ENCODE measurements at regions not wholly inside any gene's neighbourhood (a gene's known extent, or its start where the extent isn't known, plus 50 kb on each side); places are given as distances from the start of the nearest gene placed in this dataset.

DNA sequence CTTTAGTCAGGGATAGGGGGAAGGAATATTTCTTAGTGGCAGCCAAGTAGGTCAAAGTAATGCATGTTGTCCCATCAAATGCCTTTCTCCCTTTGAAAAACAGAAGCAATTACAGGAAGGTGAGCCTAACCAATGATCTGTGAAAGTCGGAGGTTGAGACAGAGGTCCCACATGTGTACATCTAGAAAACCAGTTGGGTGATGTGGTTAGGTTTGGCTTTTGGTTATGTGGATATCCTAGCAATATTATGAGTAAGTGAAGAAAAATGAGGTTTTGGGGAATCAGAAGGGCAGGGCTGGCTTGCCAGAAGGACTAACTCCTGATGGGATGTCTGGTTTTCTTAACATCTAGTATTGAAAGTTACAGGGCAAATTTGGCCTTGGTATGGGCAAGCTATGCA is 63.4 kb upstream of the PALM2AKAP2 start:
- H3K27me3 Mint-ChIP-seq (ENCODE audit: low read depth), result no peaks in the 10 kb centered on the region
- H3K4me3 Mint-ChIP-seq, result no peak overlapping the region
- H3K9me3 Mint-ChIP-seq, result no peaks in the 10 kb centered on the region
- no peaks in the 10 kb centered on the region for H3K4me1 Mint-ChIP-seq
- no peak for TF ChIP-seq CTCF (IDR thresholded peaks at IDR 0.05; ENCODE audit: unreplicated experiment in 3 of 3)
- no peak overlapping the region for H3K27ac Mint-ChIP-seq
- no peaks in the 10 kb centered on the region for H3K36me3 Mint-ChIP-seq (ENCODE audit: low read depth)

DNA sequence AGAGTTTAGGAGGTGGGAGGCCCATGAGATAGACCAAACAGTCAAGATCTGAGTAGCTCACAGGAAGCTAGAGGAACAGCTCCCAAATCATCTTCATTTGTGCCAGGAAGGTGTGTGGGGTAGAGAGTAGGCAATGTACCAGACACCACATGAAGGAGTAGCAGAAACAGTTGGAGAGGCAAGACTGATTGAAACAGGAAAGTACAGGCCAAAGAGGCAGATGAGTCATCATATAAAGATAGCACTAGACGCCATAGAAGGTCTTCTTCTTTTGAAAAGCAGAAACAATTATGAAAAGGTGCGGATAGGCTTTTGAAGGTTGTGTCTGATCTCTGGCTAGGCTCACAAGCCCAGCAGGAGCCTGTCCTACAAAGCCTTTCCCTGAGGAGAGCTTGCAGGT is 62.7 kb upstream of the PALM2AKAP2 start:
- Mint-ChIP-seq H3K27me3 (ENCODE audit: low read depth) (no peaks in the 10 kb centered on the region), H3K27ac (no peak overlapping the region), H3K36me3 (ENCODE audit: low read depth) (no peaks in the 10 kb centered on the region), H3K4me1 (no peaks in the 10 kb centered on the region), H3K4me3 (no peak overlapping the region), H3K9me3 (no peaks in the 10 kb centered on the region)
- TF ChIP-seq CTCF (IDR thresholded peaks at IDR 0.05; ENCODE audit: unreplicated experiment in 3 of 3), result no peak

DNA sequence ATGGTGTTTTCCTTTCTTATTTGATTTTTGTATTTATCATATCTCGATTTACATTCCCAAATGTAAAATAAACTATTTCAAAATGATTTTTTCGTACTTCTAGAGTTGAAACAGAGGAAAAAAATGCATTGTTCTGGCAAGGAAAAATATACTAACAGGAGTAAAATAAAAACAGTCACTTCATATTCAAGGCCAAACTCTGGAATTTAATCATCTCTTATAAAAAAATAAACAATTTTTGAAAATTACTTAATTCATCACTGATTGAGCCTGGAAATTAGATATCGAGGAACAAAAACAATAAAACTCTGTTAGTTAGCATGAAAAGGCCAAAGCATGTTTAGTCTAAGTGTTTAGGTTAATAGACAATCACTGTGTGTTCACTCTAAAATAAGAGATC is 61.1 kb upstream of the PALM2AKAP2 start:
- no peak for TF ChIP-seq CTCF (IDR thresholded peaks at IDR 0.05; ENCODE audit: unreplicated experiment in 3 of 3)
- H3K4me3 Mint-ChIP-seq, result no peak overlapping the region
- H3K4me1 Mint-ChIP-seq, result no peaks in the 10 kb centered on the region
- no peaks in the 10 kb centered on the region for H3K9me3 Mint-ChIP-seq
- H3K27ac Mint-ChIP-seq, result no peak overlapping the region
- H3K27me3 Mint-ChIP-seq (ENCODE audit: low read depth), result peaks cover 5% of the 10 kb centered on the region
- H3K36me3 Mint-ChIP-seq (ENCODE audit: low read depth), result no peaks in the 10 kb centered on the region

- Mint-ChIP-seq H3K27ac (no peak overlapping the region), H3K27me3 (ENCODE audit: low read depth) (peaks cover 8% of the 10 kb centered on the region), H3K9me3 (no peaks in the 10 kb centered on the region), H3K4me3 (no peak overlapping the region), H3K4me1 (no peaks in the 10 kb centered on the region), H3K36me3 (ENCODE audit: low read depth) (no peaks in the 10 kb centered on the region)
- TF ChIP-seq CTCF (IDR thresholded peaks at IDR 0.05; ENCODE audit: unreplicated experiment in 3 of 3), result no peak
These were observed 59.0 kb upstream of the PALM2AKAP2 start for GRCh38 chr9:109721001-109721400.

DNA sequence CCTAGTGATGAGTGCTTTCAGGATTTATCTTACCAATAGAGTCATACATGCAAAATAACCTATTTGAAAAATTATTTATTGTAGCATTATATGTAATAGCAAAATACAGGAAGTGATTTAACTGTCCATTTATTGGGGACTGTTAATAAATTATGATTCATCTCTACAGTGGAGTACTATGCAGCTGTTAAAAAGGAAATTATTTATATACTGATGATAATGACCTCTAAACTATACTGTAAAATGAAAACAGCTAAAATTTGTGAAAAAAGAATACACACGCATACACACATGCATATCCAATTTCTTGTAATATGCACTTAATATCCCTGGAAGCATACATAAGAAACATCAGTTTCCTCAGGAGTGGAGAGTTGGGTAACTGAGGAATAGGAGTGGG is 58.0 kb upstream of the PALM2AKAP2 start:
- no peak for TF ChIP-seq CTCF (IDR thresholded peaks at IDR 0.05; ENCODE audit: unreplicated experiment in 3 of 3)
- H3K9me3 Mint-ChIP-seq, result no peaks in the 10 kb centered on the region
- no peak overlapping the region for H3K4me3 Mint-ChIP-seq
- H3K4me1 Mint-ChIP-seq, result peaks cover 2% of the 10 kb centered on the region
- H3K36me3 Mint-ChIP-seq (ENCODE audit: low read depth), result no peaks in the 10 kb centered on the region
- no peak overlapping the region for H3K27ac Mint-ChIP-seq
- peaks cover 9% of the 10 kb centered on the region for H3K27me3 Mint-ChIP-seq (ENCODE audit: low read depth)

DNA sequence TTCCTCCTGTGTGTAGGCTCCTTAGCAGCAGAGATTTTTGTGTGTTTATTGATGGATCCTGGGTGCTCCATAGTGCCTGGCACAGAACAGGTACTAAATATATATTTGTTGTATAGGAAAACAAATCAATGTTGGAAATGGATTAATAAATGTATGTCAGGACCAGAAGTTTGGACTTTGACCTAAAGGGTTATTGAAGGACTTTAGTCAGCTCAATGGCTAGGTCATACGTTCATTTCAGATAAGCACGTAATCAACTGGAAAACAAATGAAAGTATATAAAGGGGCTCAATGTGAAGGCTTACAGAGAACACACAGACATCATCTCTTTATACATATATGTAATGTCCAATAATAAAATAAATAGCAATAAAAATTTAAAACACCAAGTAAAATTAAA is 56.2 kb upstream of the PALM2AKAP2 start:
- peaks cover 10% of the 10 kb centered on the region for H3K4me1 Mint-ChIP-seq
- H3K27ac Mint-ChIP-seq, result no peak overlapping the region
- no peak for TF ChIP-seq CTCF (IDR thresholded peaks at IDR 0.05; ENCODE audit: unreplicated experiment in 3 of 3)
- H3K27me3 Mint-ChIP-seq (ENCODE audit: low read depth), result peaks cover 9% of the 10 kb centered on the region
- H3K36me3 Mint-ChIP-seq (ENCODE audit: low read depth), result no peaks in the 10 kb centered on the region
- no peak overlapping the region for H3K4me3 Mint-ChIP-seq
- no peaks in the 10 kb centered on the region for H3K9me3 Mint-ChIP-seq

Data from nephron (organoid).